GM19351 (cell line): ENCODE measurements at regions not wholly inside any gene's neighbourhood (a gene's known extent, or its start where the extent isn't known, plus 50 kb on each side); places are given as distances from the start of the nearest gene placed in this dataset.
"Not testable (repeated sequence)": the region's sequence is repeated elsewhere in the genome, so short reads cannot be mapped to it uniquely, and the experiment has no call there.

ENCODE experiments used
- ATAC-seq: cut with Tn5 transposase; IDR thresholded peaks from one replicate; pipeline ENCODE4 v1.9.1; 2021; ENCODE audit warnings: mild to moderate bottlenecking, moderate library complexity; ENCODE audit not compliant: unreplicated experiment

GRCh38 chr9:129547063-129547462 lies 73.8 kb downstream of the C9orf50 start:
- ATAC-seq: no peak

- ATAC-seq: not testable (repeated sequence)
These were observed 75.0 kb downstream of the C9orf50 start for GRCh38 chr9:129545876-129546275.

- no peak for ATAC-seq
These were observed 76.1 kb downstream of the C9orf50 start for GRCh38 chr9:129544761-129545160.

GRCh38 chr9:129542741-129543140 lies 78.2 kb downstream of the C9orf50 start:
- no peak for ATAC-seq

- no peak for ATAC-seq
These were observed 79.6 kb downstream of the C9orf50 start for GRCh38 chr9:129541270-129541669.

- ATAC-seq: no peak
These were observed 81.5 kb downstream of the C9orf50 start for GRCh38 chr9:129539446-129539845.

GRCh38 chr9:129531860-129532402 lies 89.0 kb downstream of the C9orf50 start:
- ATAC-seq: not testable (repeated sequence)

GRCh38 chr9:129527955-129528354 lies 92.9 kb downstream of the C9orf50 start:
- ATAC-seq: not testable (repeated sequence)

- no peak for ATAC-seq
These were observed 95.2 kb downstream of the C9orf50 start for GRCh38 chr9:129525656-129526196.

- ATAC-seq: no peak
These were observed 96.2 kb downstream of the C9orf50 start for GRCh38 chr9:129524582-129525270.

- ATAC-seq: no peak
These were observed 96.8 kb downstream of the C9orf50 start for GRCh38 chr9:129523943-129524581.

GRCh38 chr9:129522351-129522750 lies 98.5 kb downstream of the C9orf50 start:
- ATAC-seq: no peak

GRCh38 chr9:129520082-129520481 lies 100.8 kb downstream of the C9orf50 start:
- no peak for ATAC-seq

- no peak for ATAC-seq
These were observed 102.8 kb downstream of the C9orf50 start for GRCh38 chr9:129518074-129518473.

GRCh38 chr9:129517006-129517405 lies 103.9 kb downstream of the C9orf50 start:
- no peak for ATAC-seq

- no peak for ATAC-seq
These were observed 106.0 kb downstream of the C9orf50 start for GRCh38 chr9:129514891-129515290.

GRCh38 chr9:129514497-129514867 lies 106.4 kb downstream of the C9orf50 start:
- no peak for ATAC-seq

- no peak for ATAC-seq
These were observed 106.9 kb downstream of the C9orf50 start for GRCh38 chr9:129513856-129514496.

GRCh38 chr9:129513282-129513681 lies 107.6 kb downstream of the C9orf50 start:
- no peak for ATAC-seq

- ATAC-seq: no peak
These were observed 109.5 kb downstream of the C9orf50 start for GRCh38 chr9:129511285-129511900.

GRCh38 chr9:129509533-129509928 lies 111.4 kb downstream of the C9orf50 start:
- no peak for ATAC-seq
